Body of pancreas (tissue), 4 donors: ENCODE measurements at regions not wholly inside any gene's neighbourhood (a gene's known extent, or its start where the extent isn't known, plus 50 kb on each side); places are given as distances from the start of the nearest gene placed in this dataset.

ENCODE experiments used
- ATAC-seq: fragments of 150-250 bp; one replicate; pipeline ENCODE4 v1.9.1; 2016
- DNase-seq, 4 donors: peaks; one replicate each; pipeline ENCODE4 v3.0.0-alpha.2; 2019
- H3K27ac ChIP-seq, 4 donors: fragments of 200-600 bp; sonication (generic); 1 replicate in 3 of 4; 2 replicates in 1 of 4; pipeline versions ENCODE4 v1.5.1 to v1.6.1; 2016 to 2019; ENCODE audit warnings: mild to moderate bottlenecking in 1 of 4, mixed read lengths in 1 of 4, moderate library complexity in 1 of 4
- H3K27me3 ChIP-seq, 2 donors: fragments of 200-600 bp; sonication (generic); one replicate each; pipeline ENCODE4 v1.6.0; 2016; ENCODE audit warnings: mild to moderate bottlenecking in 1 of 2
- H3K36me3 ChIP-seq, 2 donors: fragments of 200-600 bp; sonication (generic); replicated peaks in 1 of 2; 2 replicates each; pipeline ENCODE4 v1.5.1; 2016; ENCODE audit warnings: low read depth in 2 of 2; ENCODE audit not compliant: insufficient read depth in 1 of 2
- H3K4me1 ChIP-seq: fragments of 200-600 bp; sonication (generic); one replicate; pipeline ENCODE4 v1.6.0; 2016
- H3K4me3 ChIP-seq, 2 donors: fragments of 200-600 bp; sonication (generic); 1 replicate in 1 of 2; 2 replicates in 1 of 2; pipeline ENCODE4 v1.5.1; 2016 to 2019
- H3K9me3 ChIP-seq, 3 donors: fragments of 200-600 bp; sonication (generic); 1 replicate in 2 of 3; 2 replicates in 1 of 3; pipeline ENCODE4 v1.5.1; 2016
- POLR2A ChIP-seq, 3 donors: fragments of 450-650 bp; IDR thresholded peaks; one replicate each; pipeline ENCODE4 v1.6.1; 2016; ENCODE audit warnings: antibody characterized with exemption in 3 of 3, mild to moderate bottlenecking in 2 of 3
- WGBS, 2 donors: methylation state at CpG; one replicate each; pipeline ENCODE4 v1.1.5; 2017; 5-methylcytosine and 5-hydroxymethylcytosine counted together
- intact Hi-C: fragments of 100-400 bp; cut with DNase I; formaldehyde crosslinking; loops from one replicate; pipeline ENCODE4 v1.15.1; 2023
- TF ChIP-seq, protein P1 (sequence below), 7 experiments: fragments of 450-650 bp in 4 of 7; fragments of 200-600 bp in 3 of 7; sonication (generic) in 3 of 7; IDR thresholded peaks; one replicate each; pipeline ENCODE4 v1.5.1; 2016 to 2019; ENCODE audit warnings: antibody characterized with exemption in 7 of 7

DNA sequence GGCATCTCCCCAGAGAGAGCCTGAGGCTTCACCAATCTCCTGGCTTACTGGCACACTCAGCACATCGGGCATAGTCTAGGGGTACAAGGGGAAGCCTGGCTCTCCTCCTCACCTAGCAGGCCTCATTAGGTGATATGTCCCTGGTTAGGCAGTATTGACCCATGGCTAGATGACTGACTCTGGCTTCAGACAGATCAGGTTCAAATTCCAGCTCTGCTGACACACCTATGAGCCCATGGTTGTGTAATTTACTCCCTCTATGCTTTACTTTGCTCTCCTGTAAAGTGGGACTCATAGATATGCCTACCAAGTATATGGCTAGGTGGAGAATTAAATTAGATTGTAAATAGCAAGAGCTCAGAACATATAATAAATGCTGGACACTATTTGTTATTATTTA lies 157.3 kb upstream of the IRX3 start:
- Histone ChIP-seq H3K36me3 (no peaks in the 10 kb centered on the region), H3K4me3 (no peak overlapping the region), H3K27ac (no peak overlapping the region), H3K4me1 (no peaks in the 10 kb centered on the region), H3K9me3 (peaks cover 0 to 5% (median 0%) of the 10 kb centered on the region in 3 donors), H3K27me3 (no peaks in the 10 kb centered on the region)
- DNase-seq (no peak), ATAC-seq (no peak)
- intact Hi-C loops = no loop called here
- TF ChIP-seq, protein P1, sequence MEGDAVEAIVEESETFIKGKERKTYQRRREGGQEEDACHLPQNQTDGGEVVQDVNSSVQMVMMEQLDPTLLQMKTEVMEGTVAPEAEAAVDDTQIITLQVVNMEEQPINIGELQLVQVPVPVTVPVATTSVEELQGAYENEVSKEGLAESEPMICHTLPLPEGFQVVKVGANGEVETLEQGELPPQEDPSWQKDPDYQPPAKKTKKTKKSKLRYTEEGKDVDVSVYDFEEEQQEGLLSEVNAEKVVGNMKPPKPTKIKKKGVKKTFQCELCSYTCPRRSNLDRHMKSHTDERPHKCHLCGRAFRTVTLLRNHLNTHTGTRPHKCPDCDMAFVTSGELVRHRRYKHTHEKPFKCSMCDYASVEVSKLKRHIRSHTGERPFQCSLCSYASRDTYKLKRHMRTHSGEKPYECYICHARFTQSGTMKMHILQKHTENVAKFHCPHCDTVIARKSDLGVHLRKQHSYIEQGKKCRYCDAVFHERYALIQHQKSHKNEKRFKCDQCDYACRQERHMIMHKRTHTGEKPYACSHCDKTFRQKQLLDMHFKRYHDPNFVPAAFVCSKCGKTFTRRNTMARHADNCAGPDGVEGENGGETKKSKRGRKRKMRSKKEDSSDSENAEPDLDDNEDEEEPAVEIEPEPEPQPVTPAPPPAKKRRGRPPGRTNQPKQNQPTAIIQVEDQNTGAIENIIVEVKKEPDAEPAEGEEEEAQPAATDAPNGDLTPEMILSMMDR (IDR thresholded peaks at IDR 0.05) = no peak
- TF ChIP-seq POLR2A (IDR thresholded peaks at IDR 0.05) = no peak
- 76% methylated on average over 1 of the region's 1 CpG; no CpG with 5 or more reads in 1 of the 2 donors for WGBS, 2 donors

DNA sequence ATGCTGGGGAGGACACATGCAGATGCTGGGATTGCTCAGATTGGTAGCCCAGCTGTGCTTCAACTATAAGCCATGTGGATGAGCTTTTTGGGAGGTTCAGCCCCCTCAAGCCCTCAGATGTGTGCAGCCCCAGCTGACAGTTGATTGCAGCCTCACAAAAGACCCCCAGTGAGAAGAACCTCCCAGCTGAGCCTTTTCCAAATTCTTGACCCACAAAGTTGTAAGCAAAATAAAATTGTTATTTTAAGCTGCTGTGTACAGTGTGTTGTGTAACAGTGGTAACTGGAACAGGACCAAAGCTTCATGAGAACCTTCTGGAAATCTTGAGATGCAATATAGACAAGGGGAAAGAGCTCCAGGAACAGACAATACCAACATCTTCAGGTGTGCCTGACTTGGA lies 156.8 kb upstream of the IRX3 start:
- intact Hi-C loops = no loop called here
- Histone ChIP-seq H3K27me3 (no peaks in the 10 kb centered on the region), H3K4me3 (no peak overlapping the region), H3K9me3 (peaks cover 0 to 5% (median 0%) of the 10 kb centered on the region in 3 donors), H3K36me3 (no peaks in the 10 kb centered on the region), H3K4me1 (no peaks in the 10 kb centered on the region), H3K27ac (no peak overlapping the region)
- no peak for TF ChIP-seq POLR2A (IDR thresholded peaks at IDR 0.05)
- TF ChIP-seq, protein P1 (IDR thresholded peaks at IDR 0.05) = no peak
- DNase-seq (no peak), ATAC-seq (no peak)

DNA sequence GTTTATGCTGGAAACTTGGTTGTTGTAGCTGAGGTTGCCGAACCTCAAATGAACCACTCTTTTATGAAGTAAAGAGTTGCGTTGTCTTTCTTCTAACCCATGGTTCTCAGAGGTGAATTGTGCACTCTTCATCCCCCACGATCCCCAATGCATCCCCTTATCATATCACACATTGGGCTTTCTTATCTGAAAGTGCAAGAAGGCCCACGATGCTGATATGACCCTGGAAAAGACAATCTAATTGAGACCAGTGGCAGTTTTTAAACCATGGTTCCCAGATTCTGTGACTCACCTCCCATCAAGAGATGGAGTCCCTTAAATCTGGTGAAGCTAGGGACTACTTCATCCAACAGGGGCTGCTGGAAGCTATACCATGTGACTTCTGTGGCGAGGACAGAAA lies 156.3 kb upstream of the IRX3 start:
- Histone ChIP-seq H3K4me3 (no peak overlapping the region), H3K36me3 (no peaks in the 10 kb centered on the region), H3K27me3 (no peaks in the 10 kb centered on the region), H3K9me3 (peaks cover 0 to 5% (median 0%) of the 10 kb centered on the region in 3 donors), H3K4me1 (no peaks in the 10 kb centered on the region), H3K27ac (no peak overlapping the region)
- WGBS, 2 donors = 62 to 76% methylated on average over 5 of the region's 5 CpGs
- intact Hi-C loops = no loop called here
- ATAC-seq (no peak), DNase-seq (no peak)
- TF ChIP-seq, protein P1 (IDR thresholded peaks at IDR 0.05) = no peak
- no peak for TF ChIP-seq POLR2A (IDR thresholded peaks at IDR 0.05)

DNA sequence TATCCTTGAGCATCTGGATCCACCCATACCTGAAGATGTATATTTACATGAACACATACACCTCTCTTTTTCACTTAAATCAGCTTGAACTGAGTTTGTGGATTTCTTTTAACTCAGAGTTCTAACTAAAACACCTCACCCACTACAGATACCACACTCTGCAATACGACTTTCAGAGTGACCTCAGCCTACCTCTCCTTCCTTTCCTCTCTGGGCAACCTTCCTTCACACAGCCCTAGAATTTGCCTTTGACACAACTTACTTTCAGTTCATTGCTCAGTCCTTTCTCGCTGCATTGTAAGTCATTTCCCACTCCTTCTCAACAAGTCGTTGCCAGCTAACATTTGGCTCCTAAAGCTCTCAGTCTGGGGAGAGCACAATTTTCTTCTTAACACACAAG lies 151.9 kb upstream of the IRX3 start:
- intact Hi-C loops = no loop called here
- WGBS, 2 donors = 53 to 56% methylated on average over 3 of the region's 3 CpGs

DNA sequence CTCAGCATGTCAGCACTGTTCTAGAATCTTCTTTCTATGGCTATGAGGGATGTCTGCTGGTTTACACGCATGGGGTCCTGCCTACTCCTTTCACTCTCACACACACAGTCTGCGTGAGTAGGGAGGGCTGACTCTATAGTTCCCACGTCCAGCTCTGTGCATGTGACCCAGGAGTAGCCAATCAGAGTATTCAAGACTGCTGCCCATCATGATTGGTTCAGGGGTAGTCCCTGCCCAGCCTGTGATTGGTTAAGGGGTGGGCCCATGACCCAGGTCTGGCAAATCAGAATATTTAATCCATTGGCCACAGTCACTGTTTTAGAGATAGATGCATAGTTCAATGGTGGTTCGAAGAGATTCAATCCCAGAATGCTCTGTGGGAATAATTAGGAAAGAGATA lies 151.3 kb upstream of the IRX3 start:
- no peak for DNase-seq
- no peak for TF ChIP-seq POLR2A (IDR thresholded peaks at IDR 0.05)
- TF ChIP-seq, protein P1 (IDR thresholded peaks at IDR 0.05) = no peak
- H3K27me3 ChIP-seq = no peaks in the 10 kb centered on the region
- intact Hi-C loops = no loop called here
- no peak overlapping the region for H3K4me3 ChIP-seq
- 40 to 69% methylated on average over 2 to 4 of the region's 4 CpGs for WGBS, 2 donors
- no peaks in the 10 kb centered on the region for H3K36me3 ChIP-seq
- no peak overlapping the region for H3K27ac ChIP-seq
- ATAC-seq = no peak
- H3K9me3 ChIP-seq = no peaks in the 10 kb centered on the region
- H3K4me1 ChIP-seq = peaks cover 2% of the 10 kb centered on the region

More for the DNA sequence above, 151.9 kb upstream of the IRX3 start:
- H3K27ac ChIP-seq = no peak overlapping the region
- no peaks in the 10 kb centered on the region for H3K9me3 ChIP-seq
- H3K4me3 ChIP-seq = no peak overlapping the region
- no peak for TF ChIP-seq POLR2A (IDR thresholded peaks at IDR 0.05)
- TF ChIP-seq, protein P1 (IDR thresholded peaks at IDR 0.05) = no peak
- H3K27me3 ChIP-seq = no peaks in the 10 kb centered on the region
- no peaks in the 10 kb centered on the region for H3K4me1 ChIP-seq
- no peak for ATAC-seq
- H3K36me3 ChIP-seq = no peaks in the 10 kb centered on the region
- no peak for DNase-seq
